ENCODE measurements at regions not wholly inside any gene's neighbourhood (a gene's known extent, or its start where the extent isn't known, plus 50 kb on each side); places are given as distances from the start of the nearest gene placed in this dataset.

GRCh38 chr21:38112219-38112789, 144.5 kb upstream of the KCNJ15 start:
- H3K4me1 ChIP-seq (ENCODE audit: control insufficient read depth in 4 of 4, insufficient read depth in 4 of 4, low read length in 3 of 4): no peaks in the 10 kb centered on the region
- no peaks in the 10 kb centered on the region for H3K9me3 ChIP-seq (ENCODE audit: control insufficient read depth in 4 of 4, low read length in 3 of 4)
- H3K27me3 ChIP-seq (ENCODE audit: control insufficient read depth in 4 of 4, insufficient read depth in 4 of 4, low read length in 3 of 4): peaks cover 0 to 7% (median under 1%) of the 10 kb centered on the region in 4 donors
- no peaks in the 10 kb centered on the region for H3K36me3 ChIP-seq (ENCODE audit: control insufficient read depth in 4 of 4, insufficient read depth in 3 of 4, low read depth in 1 of 4, low read length in 3 of 4)
- 97% methylated on average over 3 of the region's 3 CpGs for WGBS
- no peak overlapping the region for H3K27ac ChIP-seq (ENCODE audit: low read depth in 1 of 2, low read length in 2 of 2)
- H3K9ac ChIP-seq (ENCODE audit: low read depth in 1 of 2, low read length in 2 of 2): no peak overlapping the region
- DNase-seq (ENCODE audit: low spot score): no peak
- TF ChIP-seq HNF4G (IDR thresholded peaks at IDR 0.05): no peak
- TF ChIP-seq JUND (IDR thresholded peaks at IDR 0.05): no peak
- no peak for TF ChIP-seq SP1 (IDR thresholded peaks at IDR 0.05)
- no peak for TF ChIP-seq HNF4A (conservative IDR thresholded peaks at IDR 0.05)
- TF ChIP-seq MAX (IDR thresholded peaks at IDR 0.05): no peak
- no peak for TF ChIP-seq YY1 (IDR thresholded peaks at IDR 0.05)
- no peak for TF ChIP-seq FOXA1 (IDR thresholded peaks at IDR 0.05)
- TF ChIP-seq, protein P1, sequence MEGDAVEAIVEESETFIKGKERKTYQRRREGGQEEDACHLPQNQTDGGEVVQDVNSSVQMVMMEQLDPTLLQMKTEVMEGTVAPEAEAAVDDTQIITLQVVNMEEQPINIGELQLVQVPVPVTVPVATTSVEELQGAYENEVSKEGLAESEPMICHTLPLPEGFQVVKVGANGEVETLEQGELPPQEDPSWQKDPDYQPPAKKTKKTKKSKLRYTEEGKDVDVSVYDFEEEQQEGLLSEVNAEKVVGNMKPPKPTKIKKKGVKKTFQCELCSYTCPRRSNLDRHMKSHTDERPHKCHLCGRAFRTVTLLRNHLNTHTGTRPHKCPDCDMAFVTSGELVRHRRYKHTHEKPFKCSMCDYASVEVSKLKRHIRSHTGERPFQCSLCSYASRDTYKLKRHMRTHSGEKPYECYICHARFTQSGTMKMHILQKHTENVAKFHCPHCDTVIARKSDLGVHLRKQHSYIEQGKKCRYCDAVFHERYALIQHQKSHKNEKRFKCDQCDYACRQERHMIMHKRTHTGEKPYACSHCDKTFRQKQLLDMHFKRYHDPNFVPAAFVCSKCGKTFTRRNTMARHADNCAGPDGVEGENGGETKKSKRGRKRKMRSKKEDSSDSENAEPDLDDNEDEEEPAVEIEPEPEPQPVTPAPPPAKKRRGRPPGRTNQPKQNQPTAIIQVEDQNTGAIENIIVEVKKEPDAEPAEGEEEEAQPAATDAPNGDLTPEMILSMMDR (IDR thresholded peaks at IDR 0.05; ENCODE audit: low read depth, low read length, missing input control): no peak
- TF ChIP-seq, protein P2, sequence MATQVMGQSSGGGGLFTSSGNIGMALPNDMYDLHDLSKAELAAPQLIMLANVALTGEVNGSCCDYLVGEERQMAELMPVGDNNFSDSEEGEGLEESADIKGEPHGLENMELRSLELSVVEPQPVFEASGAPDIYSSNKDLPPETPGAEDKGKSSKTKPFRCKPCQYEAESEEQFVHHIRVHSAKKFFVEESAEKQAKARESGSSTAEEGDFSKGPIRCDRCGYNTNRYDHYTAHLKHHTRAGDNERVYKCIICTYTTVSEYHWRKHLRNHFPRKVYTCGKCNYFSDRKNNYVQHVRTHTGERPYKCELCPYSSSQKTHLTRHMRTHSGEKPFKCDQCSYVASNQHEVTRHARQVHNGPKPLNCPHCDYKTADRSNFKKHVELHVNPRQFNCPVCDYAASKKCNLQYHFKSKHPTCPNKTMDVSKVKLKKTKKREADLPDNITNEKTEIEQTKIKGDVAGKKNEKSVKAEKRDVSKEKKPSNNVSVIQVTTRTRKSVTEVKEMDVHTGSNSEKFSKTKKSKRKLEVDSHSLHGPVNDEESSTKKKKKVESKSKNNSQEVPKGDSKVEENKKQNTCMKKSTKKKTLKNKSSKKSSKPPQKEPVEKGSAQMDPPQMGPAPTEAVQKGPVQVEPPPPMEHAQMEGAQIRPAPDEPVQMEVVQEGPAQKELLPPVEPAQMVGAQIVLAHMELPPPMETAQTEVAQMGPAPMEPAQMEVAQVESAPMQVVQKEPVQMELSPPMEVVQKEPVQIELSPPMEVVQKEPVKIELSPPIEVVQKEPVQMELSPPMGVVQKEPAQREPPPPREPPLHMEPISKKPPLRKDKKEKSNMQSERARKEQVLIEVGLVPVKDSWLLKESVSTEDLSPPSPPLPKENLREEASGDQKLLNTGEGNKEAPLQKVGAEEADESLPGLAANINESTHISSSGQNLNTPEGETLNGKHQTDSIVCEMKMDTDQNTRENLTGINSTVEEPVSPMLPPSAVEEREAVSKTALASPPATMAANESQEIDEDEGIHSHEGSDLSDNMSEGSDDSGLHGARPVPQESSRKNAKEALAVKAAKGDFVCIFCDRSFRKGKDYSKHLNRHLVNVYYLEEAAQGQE (IDR thresholded peaks at IDR 0.05): no peak
- no peak for TF ChIP-seq ZBTB33 (IDR thresholded peaks at IDR 0.05)
- TF ChIP-seq FOXA2 (IDR thresholded peaks at IDR 0.05): no peak
- no peak for TF ChIP-seq EGR1 (IDR thresholded peaks at IDR 0.05; ENCODE audit: low read depth in 2 of 2)
- TF ChIP-seq, protein P3, sequence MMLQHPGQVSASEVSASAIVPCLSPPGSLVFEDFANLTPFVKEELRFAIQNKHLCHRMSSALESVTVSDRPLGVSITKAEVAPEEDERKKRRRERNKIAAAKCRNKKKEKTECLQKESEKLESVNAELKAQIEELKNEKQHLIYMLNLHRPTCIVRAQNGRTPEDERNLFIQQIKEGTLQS (IDR thresholded peaks at IDR 0.05): no peak
- no peak for TF ChIP-seq TAF1 (conservative IDR thresholded peaks at IDR 0.05)
- no peak for TF ChIP-seq GABPA (IDR thresholded peaks at IDR 0.05 in 1 of 2, conservative IDR thresholded peaks at IDR 0.05 in 1 of 2)
- no peak for TF ChIP-seq RAD21 (IDR thresholded peaks at IDR 0.05)
- H3K4me3 ChIP-seq (ENCODE audit: low read depth in 1 of 3, low read length in 3 of 3): no peak overlapping the region
